Effector memory CD8-positive, alpha-beta T cell (primary cell): ENCODE measurements at regions not wholly inside any gene's neighbourhood (a gene's known extent, or its start where the extent isn't known, plus 50 kb on each side); places are given as distances from the start of the nearest gene placed in this dataset.

Source experiments
- ATAC-seq: fragments of 150-1000 bp; cut with Tn5 transposase; replicated peaks from 2 replicates; pipeline ENCODE4 v1.10.0; 2021; ENCODE audit warnings: mild to moderate bottlenecking, moderate library complexity
- DNase-seq, 3 experiments: peaks; one replicate each; pipeline ENCODE4 v3.0.0; 2021
- H3K27ac Mint-ChIP-seq, 2 donors: one replicate each; pipeline ENCODE4 v1.8.0; 2022; ENCODE audit warnings: mild to moderate bottlenecking in 2 of 2, mixed read lengths in 2 of 2, moderate library complexity in 2 of 2
- H3K27me3 Mint-ChIP-seq, 2 donors: one replicate each; pipeline ENCODE4 v1.8.0; 2022; ENCODE audit warnings: mixed read lengths in 2 of 2
- H3K36me3 Mint-ChIP-seq: one replicate; pipeline ENCODE4 v1.8.0; 2022; ENCODE audit warnings: mild to moderate bottlenecking, moderate library complexity, mixed read lengths; ENCODE audit not compliant: insufficient read depth
- H3K4me1 Mint-ChIP-seq, 2 donors: one replicate each; pipeline ENCODE4 v1.8.0; 2022; ENCODE audit warnings: low read depth in 2 of 2, mixed read lengths in 2 of 2
- H3K4me3 Mint-ChIP-seq, 2 donors: one replicate each; pipeline ENCODE4 v1.8.0; 2022; ENCODE audit warnings: mild to moderate bottlenecking in 2 of 2, mixed read lengths in 2 of 2, moderate library complexity in 2 of 2
- H3K9me3 Mint-ChIP-seq, 2 donors: one replicate each; pipeline ENCODE4 v1.8.0; 2022; ENCODE audit warnings: mixed read lengths in 2 of 2

- Mint-ChIP-seq H3K9me3 (no peaks in the 10 kb centered on the region), H3K27me3 (peaks cover 18 to 24% of the 10 kb centered on the region in 2 donors), H3K27ac (no peak overlapping the region), H3K36me3 (no peaks in the 10 kb centered on the region), H3K4me3 (no peak overlapping the region), H3K4me1 (no peaks in the 10 kb centered on the region)
- no peak for ATAC-seq
- no peak for DNase-seq
These were observed 209.9 kb upstream of the CSF3R start for GRCh38 chr1:36692465-36693160.

DNA sequence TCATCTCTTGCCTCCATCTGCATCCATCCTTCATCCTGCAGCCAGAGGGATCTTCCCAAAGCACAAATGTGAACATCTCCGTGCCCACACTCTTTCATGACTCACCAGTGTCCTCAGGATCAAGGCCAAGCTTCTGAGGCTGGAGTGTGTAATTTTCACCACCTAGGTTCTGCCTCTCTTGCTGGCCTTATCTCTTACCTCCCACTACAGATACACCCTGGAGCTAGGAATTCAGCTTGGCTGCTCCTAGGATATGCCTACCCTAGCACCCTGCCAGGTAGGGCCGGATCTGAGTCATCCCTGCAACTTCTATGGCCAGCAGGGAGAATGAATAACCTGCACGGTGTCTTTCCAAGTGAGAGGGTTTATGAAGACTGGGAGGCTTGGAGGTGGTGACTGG lies 208.7 kb upstream of the CSF3R start:
- no peak overlapping the region for H3K4me3 Mint-ChIP-seq
- DNase-seq, result no peak
- no peaks in the 10 kb centered on the region for H3K4me1 Mint-ChIP-seq
- H3K9me3 Mint-ChIP-seq, result no peaks in the 10 kb centered on the region
- H3K36me3 Mint-ChIP-seq, result no peaks in the 10 kb centered on the region
- no peak overlapping the region for H3K27ac Mint-ChIP-seq
- H3K27me3 Mint-ChIP-seq, result peaks cover 24 to 32% of the 10 kb centered on the region in 2 donors
- ATAC-seq, result no peak

DNA sequence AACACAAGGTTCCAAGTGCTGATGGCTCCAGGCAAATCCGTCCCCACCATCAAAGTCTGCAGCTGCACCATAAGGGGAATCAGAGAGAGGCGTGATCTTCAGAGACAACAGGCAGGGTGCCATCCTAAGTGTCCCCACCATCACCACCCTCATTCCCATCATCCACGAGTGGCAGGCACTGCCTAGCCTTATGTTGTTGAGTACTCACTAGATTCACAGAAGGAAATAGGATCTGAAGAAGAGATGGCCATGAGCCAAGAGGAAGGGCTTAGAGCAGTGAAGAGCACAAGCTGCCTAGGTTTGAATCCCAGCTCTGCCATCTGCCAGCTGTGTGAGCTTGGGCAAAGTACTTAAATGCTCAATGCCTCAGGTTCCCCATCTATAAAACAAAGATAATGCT lies 207.3 kb upstream of the CSF3R start:
- Mint-ChIP-seq H3K36me3 (no peaks in the 10 kb centered on the region), H3K4me3 (no peak overlapping the region), H3K4me1 (no peaks in the 10 kb centered on the region), H3K27ac (no peak overlapping the region), H3K9me3 (no peaks in the 10 kb centered on the region), H3K27me3 (peaks cover 24 to 34% of the 10 kb centered on the region in 2 donors)
- DNase-seq (no peak), ATAC-seq (no peak)

DNA sequence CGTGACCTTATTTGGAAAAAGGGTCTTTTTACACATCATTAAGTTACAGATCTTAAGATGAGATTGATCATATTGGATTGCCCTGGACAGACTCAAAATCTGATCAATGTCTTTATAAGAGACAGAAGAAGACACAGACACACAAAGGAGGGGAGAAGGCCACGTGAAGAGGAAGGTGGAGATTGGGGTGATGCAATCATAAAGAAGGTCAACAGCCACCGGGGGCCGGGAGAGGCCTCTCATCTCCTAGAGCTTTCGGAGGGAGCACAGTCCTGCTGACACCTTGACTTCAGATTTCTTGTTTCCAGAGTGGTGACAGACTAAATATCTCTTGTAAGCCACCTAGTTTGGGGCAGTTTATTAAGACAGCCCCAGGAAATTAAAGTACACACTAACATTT lies 204.6 kb upstream of the CSF3R start:
- H3K27me3 Mint-ChIP-seq, result peaks cover 23 to 30% of the 10 kb centered on the region in 2 donors
- no peaks in the 10 kb centered on the region for H3K36me3 Mint-ChIP-seq
- H3K9me3 Mint-ChIP-seq, result no peaks in the 10 kb centered on the region
- H3K4me3 Mint-ChIP-seq, result no peak overlapping the region
- no peak for DNase-seq
- H3K27ac Mint-ChIP-seq, result no peak overlapping the region
- H3K4me1 Mint-ChIP-seq, result no peaks in the 10 kb centered on the region
- no peak for ATAC-seq

GRCh38 chr1:36675931-36676562 lies 193.3 kb upstream of the CSF3R start:
- DNase-seq (no peak), ATAC-seq (no peak)
- peaks cover 20 to 29% of the 10 kb centered on the region in 2 donors for H3K27me3 Mint-ChIP-seq
- no peaks in the 10 kb centered on the region for H3K4me1 Mint-ChIP-seq
- no peaks in the 10 kb centered on the region for H3K9me3 Mint-ChIP-seq
- no peak overlapping the region for H3K27ac Mint-ChIP-seq
- H3K4me3 Mint-ChIP-seq, result no peak overlapping the region
- no peaks in the 10 kb centered on the region for H3K36me3 Mint-ChIP-seq

DNA sequence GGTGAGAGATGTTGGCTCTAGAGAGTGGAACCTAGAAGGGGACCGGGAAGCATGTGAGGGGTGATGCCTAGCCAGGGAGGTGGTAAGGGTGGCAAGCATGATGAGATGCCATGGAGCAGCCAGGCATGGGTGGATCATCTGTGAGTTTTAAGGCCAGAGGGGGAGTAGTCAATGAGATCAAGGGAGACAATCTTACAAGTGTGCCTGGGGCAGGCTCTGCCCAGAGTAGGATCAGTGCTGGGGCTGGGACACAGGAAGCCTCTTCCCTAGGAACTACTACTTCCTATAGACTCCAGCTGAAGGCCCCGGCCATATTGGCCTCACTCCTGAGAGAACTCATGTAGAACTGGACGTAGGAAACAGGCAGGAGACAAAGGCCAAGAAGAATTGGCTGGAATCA lies 192.4 kb upstream of the CSF3R start:
- DNase-seq, result no peak
- no peaks in the 10 kb centered on the region for H3K36me3 Mint-ChIP-seq
- no peak overlapping the region for H3K27ac Mint-ChIP-seq
- no peaks in the 10 kb centered on the region for H3K9me3 Mint-ChIP-seq
- peaks cover 20 to 24% of the 10 kb centered on the region in 2 donors for H3K27me3 Mint-ChIP-seq
- H3K4me3 Mint-ChIP-seq, result no peak overlapping the region
- H3K4me1 Mint-ChIP-seq, result no peaks in the 10 kb centered on the region
- no peak for ATAC-seq

- ATAC-seq, result no peak
- H3K4me3 Mint-ChIP-seq, result no peak overlapping the region
These were observed 190.5 kb upstream of the CSF3R start for GRCh38 chr1:36673202-36673601.

DNA sequence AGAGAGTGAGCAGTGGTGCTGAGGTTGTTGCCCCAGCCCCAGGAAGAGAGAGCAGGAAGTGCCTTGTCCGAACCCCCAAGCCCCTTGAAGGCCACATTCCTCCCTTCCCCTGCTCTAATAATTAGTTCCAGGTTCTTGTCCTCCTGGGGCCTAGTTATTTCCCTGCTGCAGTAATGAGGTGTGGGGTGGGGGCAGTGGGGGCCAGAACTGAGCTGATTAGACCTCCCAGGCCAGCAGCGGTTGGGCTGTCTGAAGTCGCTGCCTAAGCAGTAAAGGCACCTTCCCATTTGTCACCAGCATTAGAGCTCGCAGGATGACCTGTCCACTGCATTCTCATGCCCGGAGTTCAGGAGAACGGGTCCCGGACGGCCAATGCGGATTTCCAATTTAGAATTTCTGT lies 186.5 kb upstream of the CSF3R start:
- no peak overlapping the region for H3K27ac Mint-ChIP-seq
- no peak overlapping the region for H3K4me3 Mint-ChIP-seq
- H3K9me3 Mint-ChIP-seq, result no peaks in the 10 kb centered on the region
- DNase-seq, result no peak
- ATAC-seq, result no peak
- peaks cover 0 to 3% of the 10 kb centered on the region in 2 donors for H3K4me1 Mint-ChIP-seq
- no peaks in the 10 kb centered on the region for H3K36me3 Mint-ChIP-seq
- H3K27me3 Mint-ChIP-seq, result peaks cover 24 to 38% of the 10 kb centered on the region in 2 donors

More at GRCh38 chr1:36673202-36673601, 190.5 kb upstream of the CSF3R start:
- no peak for DNase-seq
- Mint-ChIP-seq H3K27me3 (peaks cover 30 to 32% of the 10 kb centered on the region in 2 donors), H3K9me3 (no peaks in the 10 kb centered on the region), H3K36me3 (no peaks in the 10 kb centered on the region), H3K27ac (no peak overlapping the region), H3K4me1 (no peaks in the 10 kb centered on the region)

- H3K36me3 Mint-ChIP-seq, result no peaks in the 10 kb centered on the region
- H3K4me1 Mint-ChIP-seq, result peaks cover 0 to 3% of the 10 kb centered on the region in 2 donors
- no peak overlapping the region for H3K4me3 Mint-ChIP-seq
- H3K9me3 Mint-ChIP-seq, result no peaks in the 10 kb centered on the region
- no peak for DNase-seq
- H3K27ac Mint-ChIP-seq, result no peak overlapping the region
- ATAC-seq, result no peak
- peaks cover 24 to 46% of the 10 kb centered on the region in 2 donors for H3K27me3 Mint-ChIP-seq
These were observed 185.1 kb upstream of the CSF3R start for GRCh38 chr1:36667836-36668235.

- H3K27me3 Mint-ChIP-seq, result peaks cover 28 to 51% of the 10 kb centered on the region in 2 donors
- peaks cover 0 to 3% of the 10 kb centered on the region in 2 donors for H3K4me1 Mint-ChIP-seq
- H3K27ac Mint-ChIP-seq, result no peak overlapping the region
- H3K4me3 Mint-ChIP-seq, result no peak overlapping the region
- no peak for ATAC-seq
- no peaks in the 10 kb centered on the region for H3K36me3 Mint-ChIP-seq
- no peaks in the 10 kb centered on the region for H3K9me3 Mint-ChIP-seq
- DNase-seq, result no peak
These were observed 184.5 kb upstream of the CSF3R start for GRCh38 chr1:36667256-36667655.

GRCh38 chr1:36665478-36666080 lies 182.9 kb upstream of the CSF3R start:
- Mint-ChIP-seq H3K9me3 (no peaks in the 10 kb centered on the region), H3K36me3 (no peaks in the 10 kb centered on the region), H3K4me1 (peaks cover 0 to 3% of the 10 kb centered on the region in 2 donors), H3K27me3 (peaks cover 40 to 67% of the 10 kb centered on the region in 2 donors), H3K4me3 (no peak overlapping the region), H3K27ac (peak overlapping the region in 1 of 2 donors; percentile 9)
- no peak for ATAC-seq
- no peak for DNase-seq

GRCh38 chr1:36664571-36665287 lies 182.0 kb upstream of the CSF3R start:
- Mint-ChIP-seq H3K4me3 (no peak overlapping the region), H3K27me3 (peaks cover 48 to 76% of the 10 kb centered on the region in 2 donors), H3K27ac (peak overlapping the region in 1 of 2 donors; percentile 9), H3K9me3 (no peaks in the 10 kb centered on the region), H3K4me1 (peaks cover 0 to 3% of the 10 kb centered on the region in 2 donors), H3K36me3 (no peaks in the 10 kb centered on the region)
- ATAC-seq, result no peak
- no peak for DNase-seq

DNA sequence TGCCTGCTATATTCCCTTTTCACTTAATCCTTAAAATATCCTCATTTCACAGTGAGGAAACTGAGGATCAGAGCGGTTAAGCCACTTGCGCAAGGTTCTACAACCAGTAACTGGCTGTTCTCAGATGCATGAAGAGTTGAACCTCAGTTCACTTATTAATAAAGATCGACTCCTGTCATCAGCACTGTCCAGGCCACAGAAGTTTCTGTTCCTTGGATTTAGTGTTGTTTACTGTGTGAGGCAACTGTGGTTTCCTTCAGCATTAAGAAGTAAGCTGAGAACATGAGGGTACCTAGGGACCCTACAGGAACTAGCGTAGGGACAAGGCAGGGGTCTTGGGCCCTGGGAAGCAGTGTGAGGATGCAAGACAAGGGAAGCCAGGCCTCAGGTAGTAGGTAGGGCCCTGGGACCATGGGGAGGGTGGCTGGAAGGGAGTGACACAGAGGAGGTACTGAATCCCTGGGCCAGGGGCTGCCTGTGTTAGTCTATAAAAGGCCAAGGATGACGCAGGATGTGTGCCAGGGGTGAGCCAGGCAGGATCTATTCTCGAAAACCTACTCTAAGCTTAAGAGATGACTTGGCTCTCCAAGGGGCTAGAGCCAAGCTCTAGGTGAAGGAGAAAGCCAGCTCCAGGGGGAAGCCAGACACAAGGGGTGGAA lies 181.2 kb upstream of the CSF3R start:
- Mint-ChIP-seq H3K36me3 (no peaks in the 10 kb centered on the region), H3K4me3 (no peak overlapping the region), H3K27ac (peak overlapping the region in 1 of 2 donors; percentile 3), H3K4me1 (peaks cover 0 to 3% of the 10 kb centered on the region in 2 donors), H3K9me3 (no peaks in the 10 kb centered on the region), H3K27me3 (peaks cover 53 to 79% of the 10 kb centered on the region in 2 donors)
- ATAC-seq (no peak), DNase-seq (no peak)
